K562 (cell line): ENCODE measurements at regions not wholly inside any gene's neighbourhood (a gene's known extent, or its start where the extent isn't known, plus 50 kb on each side); places are given as distances from the start of the nearest gene placed in this dataset.

Experiments used
- ATAC-seq: fragments of 200-7000 bp; cut with Tn5 transposase; 3 replicates; pipeline ENCODE4 v1.9.1; 2020; ENCODE audit warnings: moderate library complexity
- BruUV-seq: library from RNA; stranded (reverse); fragments of 400-500 nt; replicated peaks from 2 replicates; lab custom pipeline; 2021; lab: Mats Ljungman, UMichigan
- CTCF ChIA-PET: fragments of 300-600 bp; formaldehyde crosslinking; extraction: SDS; loops from one replicate; lab custom pipeline; 2021; ENCODE audit warnings: low intra/inter-chr PET ratio; lab: Yijun Ruan, JAX
- POLR2A ChIA-PET: fragments of 300-600, 350-650 bp; sonication (Branson Sonifier 250); formaldehyde crosslinking; extraction: SDS; loops from one replicate; lab custom pipeline; 2021; ENCODE audit warnings: antibody characterized with exemption, inconsistent platforms; lab: Yijun Ruan, JAX
- DNase-seq, 4 experiments: peaks; one replicate each; pipeline versions ENCODE4 v3.0.0 to v3.0.0-alpha.2; 2011 to 2018; ENCODE audit warnings: low spot score in 3 of 4, mixed read lengths in 3 of 4; ENCODE audit errors: extremely low read depth in 1 of 4
- FAIRE-seq: peaks from 2 replicates; lab custom pipeline; 2011; peaks lifted over from hg19 to GRCh38; lab: Jason Lieb, UNC
- H2AFZ ChIP-seq: 2 replicates; pipeline ENCODE4 v1.6.0; 2011; ENCODE audit warnings: low read depth, low read length, control low read depth, inconsistent platforms
- H3K27ac ChIP-seq: fragments of 200-600 bp; 3 replicates; pipeline ENCODE4 v1.8.0; 2011; ENCODE audit warnings: low read depth, mild to moderate bottlenecking, control low read depth, inconsistent platforms, low read length, moderate library complexity, mixed read lengths; ENCODE audit errors: extremely low read depth
- H3K27me3 ChIP-seq, 2 experiments: fragments of 300-600 bp in 1 of 2; 2 replicates in 1 of 2; 3 replicates in 1 of 2; pipeline versions ENCODE4 v1.6.0 to v1.8.0; 2011; ENCODE audit warnings: inconsistent platforms in 2 of 2, low read length in 2 of 2, mild to moderate bottlenecking in 1 of 2, mixed read lengths in 1 of 2, moderate library complexity in 1 of 2; ENCODE audit not compliant: control insufficient read depth in 2 of 2, insufficient read depth in 2 of 2
- H3K36me3 ChIP-seq: fragments of 300-600 bp; 3 replicates; pipeline ENCODE4 v1.8.0; 2011; ENCODE audit warnings: mild to moderate bottlenecking, low read length, inconsistent platforms; ENCODE audit not compliant: control insufficient read depth, insufficient read depth
- H3K4me1 ChIP-seq, 2 experiments: fragments of 200-600 bp in 1 of 2; replicated peaks in 1 of 2; 2 replicates in 1 of 2; 3 replicates in 1 of 2; pipeline versions ENCODE4 v1.5.1 to v1.8.0; 2011; ENCODE audit warnings: inconsistent platforms in 2 of 2, low read length in 2 of 2, mild to moderate bottlenecking in 1 of 2, mixed read lengths in 1 of 2, moderate library complexity in 1 of 2; ENCODE audit not compliant: control insufficient read depth in 2 of 2, insufficient read depth in 2 of 2
- H3K4me2 ChIP-seq: 2 replicates; pipeline ENCODE4 v1.6.1; 2011; ENCODE audit warnings: low read length, control low read depth, inconsistent platforms, mixed read lengths; ENCODE audit not compliant: insufficient read depth
- H3K4me3 ChIP-seq: fragments of 200-600 bp; sonication (generic), shearing (Covaris generic); 2 replicates; pipeline ENCODE4 v1.5.1; 2016; ENCODE audit warnings: control low read depth, inconsistent platforms
- H3K79me2 ChIP-seq: fragments of 200-600 bp; 3 replicates; pipeline ENCODE4 v1.8.0; 2011; ENCODE audit warnings: low read length, inconsistent platforms; ENCODE audit not compliant: control insufficient read depth, insufficient read depth
- H3K9ac ChIP-seq, 2 experiments: 2 replicates each; pipeline versions ENCODE4 v1.6.0 to v1.6.1; 2011; ENCODE audit warnings: low read depth in 2 of 2, low read length in 2 of 2, control low read depth in 1 of 2, inconsistent platforms in 1 of 2, mild to moderate bottlenecking in 1 of 2, mixed read lengths in 1 of 2; ENCODE audit not compliant: insufficient read depth in 1 of 2
- H3K9me1 ChIP-seq: one replicate; pipeline ENCODE4 v1.6.0; 2011; ENCODE audit warnings: inconsistent platforms, mild to moderate bottlenecking, low read length, moderate library complexity; ENCODE audit not compliant: control insufficient read depth, insufficient read depth
- H3K9me3 ChIP-seq: replicated peaks from 2 replicates; pipeline ENCODE4 v1.5.1; 2011; ENCODE audit warnings: low read depth, low read length, inconsistent platforms; ENCODE audit not compliant: control insufficient read depth, insufficient read depth
- H4K20me1 ChIP-seq: replicated peaks from 2 replicates; pipeline ENCODE4 v1.6.1; 2011; ENCODE audit warnings: low read length, inconsistent platforms, mixed read lengths; ENCODE audit not compliant: control insufficient read depth, insufficient read depth
- CHCHD3 ChIP-seq: fragments of 250-450 bp; sonication (Bioruptor Pico); IDR thresholded peaks from 2 replicates; pipeline ENCODE4 v2.1.2; 2022; ENCODE audit warnings: mild to moderate bottlenecking
- EZH2 ChIP-seq: IDR thresholded peaks from 2 replicates; pipeline ENCODE4 v1.6.1; 2012; ENCODE audit warnings: low read depth, mild to moderate bottlenecking, inconsistent platforms, low read length, borderline replicate concordance
- FOS ChIP-seq: IDR thresholded peaks from 3 replicates; pipeline ENCODE4 v1.6.1; 2011; ENCODE audit not compliant: insufficient read length; ENCODE audit errors: extremely low read depth
- GTF2A2 ChIP-seq: IDR thresholded peaks from 2 replicates; pipeline ENCODE4 v1.6.1; 2016; ENCODE audit warnings: mild to moderate bottlenecking, missing genetic modification characterization, missing compliant biosample characterization
- HMG20A ChIP-seq: fragments of 450-650 bp; formaldehyde crosslinking; conservative IDR thresholded peaks from 2 replicates; pipeline ENCODE4 v1.4.0; 2020; ENCODE audit warnings: mild to moderate bottlenecking, mixed read lengths
- RFX7 ChIP-seq: fragments of 250-450 bp; sonication (Bioruptor Pico); IDR thresholded peaks from 2 replicates; pipeline ENCODE4 v1.5.1; 2021; ENCODE audit warnings: mild to moderate bottlenecking
- SMARCB1 ChIP-seq: IDR thresholded peaks from 2 replicates; pipeline ENCODE4 v1.6.1; 2011; ENCODE audit warnings: improper control_type of control experiment, low read depth; ENCODE audit not compliant: insufficient read length
- ZNF324 ChIP-seq: fragments of 250-450 bp; sonication (Bioruptor Pico); IDR thresholded peaks from 2 replicates; pipeline ENCODE4 v1.4.0; 2020; ENCODE audit warnings: mild to moderate bottlenecking
- ZNF561 ChIP-seq: fragments of 450-650 bp; formaldehyde crosslinking; conservative IDR thresholded peaks from 2 replicates; pipeline ENCODE4 v1.4.0; 2020; ENCODE audit warnings: mild to moderate bottlenecking, moderate library complexity
- ZNF778 ChIP-seq: fragments of 450-650 bp; formaldehyde crosslinking; IDR thresholded peaks from 2 replicates; pipeline ENCODE4 v1.4.0; 2020; ENCODE audit warnings: mild to moderate bottlenecking, moderate library complexity
- WGBS: fragments of 100-300 bp; shearing (Covaris generic); methylation state at CpG from one replicate; pipeline ENCODE4 v1.1.6; 2016; ENCODE audit warnings: low coverage, mixed read lengths; ENCODE audit not compliant: insufficient coverage; ENCODE audit errors: missing lambda C conversion rate; 5-methylcytosine and 5-hydroxymethylcytosine counted together
- in situ Hi-C: fragments of 300-500 bp; cut with MboI; formaldehyde crosslinking; loops from 4 replicates; pipeline ENCODE4 v1.15.0; 2018; ENCODE audit warnings: inconsistent platforms, mixed read lengths
- intact Hi-C: fragments of 100-400 bp; cut with micrococcal nuclease; formaldehyde crosslinking; loops from 2 replicates; pipeline ENCODE4 v1.14.2; 2022
- TF ChIP-seq, protein P1 (sequence below): fragments of 450-650 bp; formaldehyde crosslinking; IDR thresholded peaks from 2 replicates; pipeline ENCODE4 v1.4.0; 2020; ENCODE audit warnings: mild to moderate bottlenecking, moderate library complexity
- TF ChIP-seq, protein P2 (sequence below): sonication (generic); formaldehyde crosslinking; IDR thresholded peaks from 2 replicates; pipeline ENCODE4 v1.8.1; 2022; ENCODE audit warnings: missing genetic modification reagents

DNA sequence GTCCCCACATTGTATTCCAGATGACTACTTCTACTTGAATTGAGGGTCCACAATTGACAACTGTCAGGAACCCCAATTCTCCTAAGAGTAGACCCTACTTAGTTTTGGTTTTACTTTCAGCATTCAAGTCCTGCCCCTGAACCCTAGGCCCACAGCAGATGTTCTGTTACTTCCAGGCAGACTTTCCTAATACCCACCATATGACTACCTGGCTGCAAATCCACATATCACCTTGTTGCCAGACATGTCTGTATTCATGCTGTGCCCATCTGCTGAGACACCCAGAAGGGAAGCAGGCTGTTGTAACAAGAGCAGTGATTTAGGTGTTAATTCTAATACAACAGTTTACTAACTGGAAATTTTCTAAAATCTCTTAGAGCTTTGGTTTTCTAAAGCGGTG lies 235.1 kb upstream of the CCDC54 start:
- intact Hi-C loops: no loop called here
- no peaks in the 10 kb centered on the region for H3K79me2 ChIP-seq
- no peak overlapping the region for H3K4me2 ChIP-seq
- in situ Hi-C loops: no loop called here
- no peak for DNase-seq
- WGBS: 10% methylated on average over 1 of the region's 1 CpG
- BruUV-seq: no TSS peak
- H4K20me1 ChIP-seq: no peaks in the 10 kb centered on the region
- no peaks in the 10 kb centered on the region for H3K27me3 ChIP-seq
- ChIA-PET POLR2A (no interaction called here), CTCF (no interaction called here)
- no peak overlapping the region for H3K27ac ChIP-seq
- ATAC-seq: no peak
- no peaks in the 10 kb centered on the region for H3K9me3 ChIP-seq
- TF ChIP-seq CHCHD3 (CRISPR knock-in tag) (no peak), FOS (no peak)
- H3K9ac ChIP-seq: no peak overlapping the region
- no peaks in the 10 kb centered on the region for H3K4me1 ChIP-seq
- no peak for FAIRE-seq
- H3K36me3 ChIP-seq: no peaks in the 10 kb centered on the region
- H3K4me3 ChIP-seq: no peak overlapping the region
- H2AFZ ChIP-seq: no peak overlapping the region
- no peaks in the 10 kb centered on the region for H3K9me1 ChIP-seq

DNA sequence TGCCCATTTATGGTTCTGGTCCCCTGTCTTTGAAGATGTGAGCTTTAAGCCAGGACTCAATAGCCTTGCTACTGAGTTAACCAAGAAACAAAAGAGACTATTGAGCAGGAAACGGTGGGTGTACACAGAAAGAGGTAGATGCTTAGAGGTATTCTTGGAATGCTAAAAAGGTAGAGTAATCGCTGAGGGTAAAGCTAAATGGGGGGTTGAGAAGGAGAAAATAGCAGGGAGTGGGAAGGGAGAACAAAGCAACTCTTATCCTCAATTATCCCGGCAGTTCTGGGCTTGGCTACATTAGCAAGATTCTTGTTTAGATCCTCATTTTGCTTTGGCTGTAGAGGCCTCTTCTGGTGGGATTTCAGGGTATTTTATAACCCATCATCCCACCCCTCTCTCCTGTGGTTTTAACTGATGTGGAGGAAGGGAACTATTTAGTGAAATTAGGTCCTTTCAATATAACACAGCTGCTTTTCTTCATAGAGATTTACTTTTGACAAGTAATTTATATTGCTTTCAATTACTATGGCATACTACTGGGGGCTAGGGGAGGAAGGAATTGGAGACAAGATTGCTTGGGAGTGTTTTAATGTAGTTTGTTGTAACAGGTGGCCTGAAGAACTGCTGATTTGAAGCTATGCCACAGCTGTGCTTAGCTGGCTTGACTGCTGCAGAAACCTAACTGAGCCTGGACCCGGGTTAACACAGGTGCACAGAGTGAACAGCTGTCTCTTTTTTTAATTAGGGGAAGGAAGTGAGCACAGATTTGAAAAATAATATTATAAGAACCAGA lies 234.3 kb upstream of the CCDC54 start:
- ChIA-PET CTCF (no interaction called here), POLR2A (no interaction called here)
- in situ Hi-C loops (no loop called here), intact Hi-C loops (no loop called here)
- no peaks in the 10 kb centered on the region for H3K4me1 ChIP-seq
- H3K4me3 ChIP-seq: no peak overlapping the region
- ATAC-seq (no peak), DNase-seq (no peak), FAIRE-seq (no peak)
- TF ChIP-seq ZNF561 (CRISPR knock-in tag) (no peak), EZH2 (no peak), RFX7 (CRISPR knock-in tag) (no peak), SMARCB1 (no peak), ZNF778 (CRISPR knock-in tag) (no peak), ZNF324 (no peak), GTF2A2 (no peak), HMG20A (no peak)
- TF ChIP-seq, protein P1, sequence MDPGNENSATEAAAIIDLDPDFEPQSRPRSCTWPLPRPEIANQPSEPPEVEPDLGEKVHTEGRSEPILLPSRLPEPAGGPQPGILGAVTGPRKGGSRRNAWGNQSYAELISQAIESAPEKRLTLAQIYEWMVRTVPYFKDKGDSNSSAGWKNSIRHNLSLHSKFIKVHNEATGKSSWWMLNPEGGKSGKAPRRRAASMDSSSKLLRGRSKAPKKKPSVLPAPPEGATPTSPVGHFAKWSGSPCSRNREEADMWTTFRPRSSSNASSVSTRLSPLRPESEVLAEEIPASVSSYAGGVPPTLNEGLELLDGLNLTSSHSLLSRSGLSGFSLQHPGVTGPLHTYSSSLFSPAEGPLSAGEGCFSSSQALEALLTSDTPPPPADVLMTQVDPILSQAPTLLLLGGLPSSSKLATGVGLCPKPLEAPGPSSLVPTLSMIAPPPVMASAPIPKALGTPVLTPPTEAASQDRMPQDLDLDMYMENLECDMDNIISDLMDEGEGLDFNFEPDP (CRISPR knock-in tag): no peak
- TF ChIP-seq, protein P2, sequence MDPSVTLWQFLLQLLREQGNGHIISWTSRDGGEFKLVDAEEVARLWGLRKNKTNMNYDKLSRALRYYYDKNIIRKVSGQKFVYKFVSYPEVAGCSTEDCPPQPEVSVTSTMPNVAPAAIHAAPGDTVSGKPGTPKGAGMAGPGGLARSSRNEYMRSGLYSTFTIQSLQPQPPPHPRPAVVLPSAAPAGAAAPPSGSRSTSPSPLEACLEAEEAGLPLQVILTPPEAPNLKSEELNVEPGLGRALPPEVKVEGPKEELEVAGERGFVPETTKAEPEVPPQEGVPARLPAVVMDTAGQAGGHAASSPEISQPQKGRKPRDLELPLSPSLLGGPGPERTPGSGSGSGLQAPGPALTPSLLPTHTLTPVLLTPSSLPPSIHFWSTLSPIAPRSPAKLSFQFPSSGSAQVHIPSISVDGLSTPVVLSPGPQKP (CRISPR knock-in tag): no peak
- WGBS: 5% methylated on average over 3 of the region's 4 CpGs
- BruUV-seq: no TSS peak
- H3K27me3 ChIP-seq: no peaks in the 10 kb centered on the region
- no peak overlapping the region for H3K9ac ChIP-seq
- no peaks in the 10 kb centered on the region for H3K9me1 ChIP-seq
- no peak overlapping the region for H3K27ac ChIP-seq
- H2AFZ ChIP-seq: no peak overlapping the region
- H3K36me3 ChIP-seq: no peaks in the 10 kb centered on the region
- no peak overlapping the region for H3K4me2 ChIP-seq
- no peaks in the 10 kb centered on the region for H3K9me3 ChIP-seq
- no peaks in the 10 kb centered on the region for H4K20me1 ChIP-seq
- H3K79me2 ChIP-seq: no peaks in the 10 kb centered on the region
